AG10803 (cell line): ENCODE measurements at regions not wholly inside any gene's neighbourhood (a gene's known extent, or its start where the extent isn't known, plus 50 kb on each side); places are given as distances from the start of the nearest gene placed in this dataset.

Source experiments
- DNase-seq: peaks from one replicate; pipeline ENCODE4 v3.0.0; 2010; ENCODE audit warnings: low read depth
- H3K4me3 ChIP-seq: 2 replicates; pipeline ENCODE4 v1.5.1; 2011; ENCODE audit warnings: mild to moderate bottlenecking, low read length, control low read depth
- TF ChIP-seq, protein P1 (sequence below): conservative IDR thresholded peaks from 2 replicates; pipeline ENCODE4 v1.5.1; 2011; ENCODE audit warnings: mild to moderate bottlenecking, low read length, control low read depth, inconsistent platforms

GRCh38 chr11:101336155-101336554 is 206.5 kb upstream of the PGR start:
- no peak for DNase-seq
- no peak overlapping the region for H3K4me3 ChIP-seq
- TF ChIP-seq, protein P1, sequence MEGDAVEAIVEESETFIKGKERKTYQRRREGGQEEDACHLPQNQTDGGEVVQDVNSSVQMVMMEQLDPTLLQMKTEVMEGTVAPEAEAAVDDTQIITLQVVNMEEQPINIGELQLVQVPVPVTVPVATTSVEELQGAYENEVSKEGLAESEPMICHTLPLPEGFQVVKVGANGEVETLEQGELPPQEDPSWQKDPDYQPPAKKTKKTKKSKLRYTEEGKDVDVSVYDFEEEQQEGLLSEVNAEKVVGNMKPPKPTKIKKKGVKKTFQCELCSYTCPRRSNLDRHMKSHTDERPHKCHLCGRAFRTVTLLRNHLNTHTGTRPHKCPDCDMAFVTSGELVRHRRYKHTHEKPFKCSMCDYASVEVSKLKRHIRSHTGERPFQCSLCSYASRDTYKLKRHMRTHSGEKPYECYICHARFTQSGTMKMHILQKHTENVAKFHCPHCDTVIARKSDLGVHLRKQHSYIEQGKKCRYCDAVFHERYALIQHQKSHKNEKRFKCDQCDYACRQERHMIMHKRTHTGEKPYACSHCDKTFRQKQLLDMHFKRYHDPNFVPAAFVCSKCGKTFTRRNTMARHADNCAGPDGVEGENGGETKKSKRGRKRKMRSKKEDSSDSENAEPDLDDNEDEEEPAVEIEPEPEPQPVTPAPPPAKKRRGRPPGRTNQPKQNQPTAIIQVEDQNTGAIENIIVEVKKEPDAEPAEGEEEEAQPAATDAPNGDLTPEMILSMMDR: no peak

DNA sequence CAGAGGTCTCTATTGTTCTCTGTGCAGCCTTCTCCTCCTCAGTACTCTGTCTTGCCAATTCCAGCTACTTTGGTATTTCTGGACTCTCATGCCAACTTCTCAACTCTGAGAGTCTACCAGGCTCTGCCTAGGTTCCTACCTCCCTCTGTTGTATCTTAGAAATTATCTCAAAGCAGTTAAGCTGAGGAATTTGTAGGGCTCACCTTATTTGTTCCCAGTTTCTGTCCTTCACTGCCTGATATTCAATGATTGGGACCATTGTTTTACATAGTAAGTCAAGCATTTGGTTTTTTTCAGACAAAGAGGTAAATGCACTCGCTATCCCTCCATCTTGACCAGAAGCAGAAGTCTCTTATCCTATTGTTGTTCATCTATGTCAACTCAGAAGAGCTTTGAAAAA is 205.0 kb upstream of the PGR start:
- no peak overlapping the region for H3K4me3 ChIP-seq
- TF ChIP-seq, protein P1: no peak
- DNase-seq: no peak

DNA sequence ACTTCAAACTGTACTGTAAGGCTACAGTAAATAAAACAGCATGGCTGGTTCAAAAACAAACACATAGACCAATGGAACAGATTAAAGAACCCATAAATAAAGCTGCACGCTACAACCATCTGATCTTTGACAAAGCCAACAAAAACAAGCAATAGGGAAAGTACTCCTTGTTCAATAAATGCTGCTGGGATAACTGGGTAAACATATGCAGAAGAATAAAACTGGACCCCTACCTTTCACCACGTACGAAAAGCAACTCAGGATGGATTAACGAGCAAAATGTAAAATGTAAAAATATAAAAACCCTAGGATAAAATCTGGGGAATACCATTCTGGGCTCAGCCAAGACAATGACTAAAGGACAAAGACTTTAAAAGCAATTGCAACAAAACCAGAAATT is 201.8 kb upstream of the PGR start:
- TF ChIP-seq, protein P1: no peak

DNA sequence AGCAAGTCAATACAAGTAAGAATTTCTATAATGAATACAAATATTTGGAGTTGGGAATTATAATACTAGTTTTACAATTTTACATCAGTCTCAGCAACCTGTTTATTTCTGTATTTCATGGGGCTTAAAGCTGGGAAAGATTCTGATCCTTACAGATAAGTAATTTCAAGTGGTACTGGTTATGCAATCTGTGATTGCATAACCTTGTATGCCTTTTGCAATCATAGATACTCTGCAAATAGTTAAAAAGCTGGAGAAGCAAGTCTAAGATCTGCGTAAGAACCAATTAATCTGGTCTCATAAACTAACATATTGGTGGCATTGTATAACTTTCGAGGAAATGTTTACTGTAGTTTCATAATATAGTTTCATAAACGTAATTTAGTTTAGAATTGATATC is 198.3 kb upstream of the PGR start:
- TF ChIP-seq, protein P1: no peak
- no peak overlapping the region for H3K4me3 ChIP-seq
- DNase-seq: peak; percentile 22

More for the DNA sequence above, 201.8 kb upstream of the PGR start:
- no peak for DNase-seq
- no peak overlapping the region for H3K4me3 ChIP-seq

DNA sequence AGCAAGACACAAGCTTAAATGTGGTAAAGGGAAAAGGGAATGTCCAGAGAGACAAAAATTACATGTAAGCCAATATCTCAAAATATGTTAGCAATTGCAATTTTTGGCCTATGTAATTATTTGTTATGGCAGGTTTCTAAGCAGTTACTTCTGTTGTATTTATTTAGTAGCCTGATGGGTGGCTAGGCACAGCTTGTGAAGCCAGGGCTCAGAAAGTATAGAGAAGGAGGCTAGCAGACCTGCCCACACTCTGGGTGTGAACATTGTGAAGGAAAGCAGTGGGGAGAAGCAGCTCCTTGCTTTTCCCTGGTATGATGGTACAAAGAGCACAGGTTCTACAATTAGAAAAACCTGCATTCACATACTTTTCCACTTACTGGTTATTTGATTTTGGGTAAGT is 196.5 kb upstream of the PGR start:
- TF ChIP-seq, protein P1: no peak
- H3K4me3 ChIP-seq: no peak overlapping the region
- no peak for DNase-seq

DNA sequence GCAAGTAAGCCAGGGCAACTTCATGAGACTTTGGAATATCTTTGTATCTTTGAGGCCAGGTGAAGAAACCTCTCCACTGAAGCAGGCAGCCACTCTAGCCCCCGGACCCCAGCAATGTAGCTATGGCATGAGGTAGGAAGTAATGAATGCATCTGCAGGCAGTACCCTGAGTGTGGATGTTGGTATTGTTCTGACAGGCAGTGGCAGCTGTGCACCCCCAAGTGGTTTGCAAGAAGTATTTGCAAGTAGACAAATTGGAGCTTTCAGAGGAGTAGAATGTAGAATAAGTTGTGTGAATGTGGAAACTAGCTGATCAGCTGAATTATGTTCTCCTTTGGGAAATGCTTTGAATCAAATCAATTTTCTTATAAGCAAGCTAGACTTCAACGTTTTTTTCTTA is 194.4 kb upstream of the PGR start:
- no peak overlapping the region for H3K4me3 ChIP-seq
- DNase-seq: no peak
- TF ChIP-seq, protein P1: no peak

- TF ChIP-seq, protein P1: no peak
- no peak for DNase-seq
- no peak overlapping the region for H3K4me3 ChIP-seq
Measured at GRCh38 chr11:101321222-101321621, 191.6 kb upstream of the PGR start.
